ENCODE measurements at regions not wholly inside any gene's neighbourhood (a gene's known extent, or its start where the extent isn't known, plus 50 kb on each side); places are given as distances from the start of the nearest gene placed in this dataset.
A peak's percentile ranks its signal among the peaks of the same experiment; 100 is the strongest.
"Not testable (repeated sequence)": the region's sequence is repeated elsewhere in the genome, so short reads cannot be mapped to it uniquely, and the experiment has no call there.

DNA sequence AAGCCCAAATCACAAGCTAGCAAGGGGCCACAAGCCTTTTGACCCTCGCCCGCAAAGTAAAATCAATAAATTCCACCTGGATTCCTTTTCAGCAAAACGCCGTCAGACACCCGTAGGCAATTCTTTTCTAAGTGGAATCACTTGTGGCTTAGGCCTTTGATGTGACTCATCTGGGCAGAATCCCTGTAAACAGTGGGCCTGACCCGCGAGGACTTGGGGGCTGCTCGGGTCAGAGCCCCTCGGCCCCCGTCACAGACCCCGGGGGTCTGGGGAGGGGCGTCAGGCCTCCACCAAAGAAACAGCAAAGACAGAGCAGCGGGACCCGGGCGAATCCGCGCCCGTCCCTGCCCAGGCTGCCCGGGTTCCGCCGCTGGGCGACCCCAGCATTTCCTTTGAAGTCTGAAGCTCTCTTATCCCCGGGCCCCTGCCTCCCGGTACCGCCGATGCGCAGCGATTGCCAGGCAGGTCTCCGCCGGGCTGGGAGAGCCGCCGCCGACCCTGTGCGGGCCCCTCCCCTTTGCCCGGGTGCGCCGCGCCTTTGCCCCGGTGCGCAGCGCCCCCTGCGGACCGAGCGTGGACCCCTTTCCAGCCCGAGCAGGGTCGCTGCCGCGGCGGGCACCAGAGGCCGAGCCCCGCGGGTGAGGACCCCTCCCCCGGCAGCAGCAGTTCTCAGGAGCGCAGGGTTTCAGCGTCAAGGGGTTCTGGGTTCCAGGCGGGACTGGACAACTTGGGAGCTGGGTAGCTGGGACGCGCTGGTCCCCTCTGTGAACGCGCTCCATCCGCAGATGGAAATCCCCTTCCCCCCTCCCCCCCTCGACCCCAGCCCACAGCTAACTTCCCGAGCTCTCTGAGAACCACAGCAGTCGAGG lies 178.3 kb downstream of the UACA start:
- Histone ChIP-seq H3K9me3 (replicated peaks) (no peaks in the 10 kb centered on the region), H3K4me1 (replicated peaks) (no peaks in the 10 kb centered on the region; the same call in 1 of the 2 replicates), H3K36me3 (no peaks in the 10 kb centered on the region), H3K27ac (no peak overlapping the region), H3K27me3 (replicated peaks) (no peaks in the 10 kb centered on the region; the same call in 1 of the 2 replicates), H3K4me3 (no peak overlapping the region)
- peak in 1 of 2 experiments; percentile 32 for DNase-seq (ENCODE audit: low read depth in 1 of 2, low spot score in 2 of 2)

DNA sequence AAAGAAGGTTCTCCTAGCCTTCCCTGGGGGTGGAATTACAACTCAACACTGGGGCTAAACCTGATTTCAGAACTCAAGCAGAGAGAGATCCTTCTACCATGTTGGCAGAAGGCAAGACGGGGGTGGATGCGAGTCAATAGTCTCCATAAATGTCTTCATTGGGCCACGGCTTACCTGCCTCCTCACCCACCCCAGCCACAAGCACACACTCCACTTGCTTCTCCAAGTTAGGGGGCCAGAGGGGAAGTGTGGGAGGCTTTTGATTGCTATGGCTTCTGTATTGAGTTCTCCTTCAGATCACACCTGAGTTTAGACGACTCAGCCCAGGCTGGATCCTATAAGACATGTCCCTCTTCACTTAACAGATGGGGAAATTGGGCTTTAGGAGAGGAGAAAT lies 178.9 kb downstream of the UACA start:
- no peak overlapping the region for H3K27ac ChIP-seq
- peak in 1 of 2 experiments; percentile 17 for DNase-seq (ENCODE audit: low read depth in 1 of 2, low spot score in 2 of 2)
- no peaks in the 10 kb centered on the region for H3K36me3 ChIP-seq
- no peaks in the 10 kb centered on the region; the same call in 1 of the 2 replicates for H3K27me3 ChIP-seq (replicated peaks)
- no peak overlapping the region for H3K4me3 ChIP-seq
- no peaks in the 10 kb centered on the region; the same call in 1 of the 2 replicates for H3K4me1 ChIP-seq (replicated peaks)
- no peaks in the 10 kb centered on the region for H3K9me3 ChIP-seq (replicated peaks)

DNA sequence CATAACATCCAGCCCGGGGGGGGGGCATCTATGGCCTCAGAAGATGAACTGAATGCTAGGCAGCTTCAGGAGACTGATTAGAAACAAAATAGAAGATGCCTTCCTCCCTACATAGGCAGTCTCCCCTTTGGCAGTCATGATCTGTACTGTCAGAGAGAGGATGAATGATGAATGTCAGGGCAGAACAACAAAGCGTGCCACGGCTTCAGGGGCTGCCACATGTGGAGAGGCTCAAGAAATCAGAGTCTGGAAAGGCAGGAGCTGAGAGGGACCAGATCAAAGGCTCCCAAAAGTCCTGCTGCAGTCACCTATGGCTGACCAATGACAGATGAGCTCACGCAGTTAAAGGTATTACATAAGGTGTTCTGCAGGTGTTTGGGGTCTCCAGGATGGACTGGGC lies 180.4 kb downstream of the UACA start:
- Histone ChIP-seq H3K4me1 (replicated peaks) (no peaks in the 10 kb centered on the region), H3K36me3 (no peaks in the 10 kb centered on the region), H3K9me3 (replicated peaks) (no peaks in the 10 kb centered on the region), H3K4me3 (no peak overlapping the region), H3K27ac (no peak overlapping the region), H3K27me3 (replicated peaks) (no peaks in the 10 kb centered on the region; the same call in 1 of the 2 replicates)
- DNase-seq (ENCODE audit: low read depth in 1 of 2, low spot score in 2 of 2), result peak in 1 of 2 experiments; percentile 5

DNA sequence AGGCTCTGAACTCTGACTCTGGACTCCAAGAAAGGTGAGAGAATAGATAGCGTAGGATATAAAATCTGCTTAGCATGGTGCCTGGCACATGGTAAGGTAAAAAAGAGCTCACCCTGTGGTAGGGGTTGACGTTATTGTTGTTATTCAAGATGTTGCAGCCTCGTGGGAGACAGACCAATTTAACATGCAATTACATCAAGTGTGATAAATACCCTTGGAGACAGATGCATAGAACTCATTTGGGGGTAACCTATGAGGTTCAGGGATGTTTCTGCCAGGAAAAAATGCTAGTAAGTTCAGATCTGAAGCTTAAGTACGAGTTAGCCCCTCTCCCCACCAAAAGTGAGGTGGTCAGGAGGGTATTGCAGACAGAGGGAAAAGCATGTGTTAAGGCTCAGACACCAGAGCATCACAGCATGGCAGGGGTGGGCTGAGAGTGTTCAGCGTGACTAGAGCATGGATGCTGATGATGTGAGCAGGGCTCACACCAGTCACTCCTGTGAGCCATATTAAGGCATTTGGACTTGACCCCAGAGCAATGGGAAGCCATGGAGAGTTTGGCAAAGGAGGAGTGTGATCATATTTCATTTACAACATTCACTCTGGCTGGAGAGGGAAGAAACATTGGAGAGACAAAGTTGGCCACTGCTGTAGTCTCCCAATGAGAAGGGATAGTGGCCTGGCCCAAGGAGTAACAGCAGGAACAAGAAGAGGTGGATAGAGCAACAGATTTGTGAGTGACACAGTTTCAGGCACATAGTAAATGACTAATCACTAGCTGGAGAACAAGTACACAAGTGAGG lies 181.0 kb downstream of the UACA start:
- no peak overlapping the region for H3K27ac ChIP-seq
- H3K27me3 ChIP-seq (replicated peaks), result no peaks in the 10 kb centered on the region; the same call in 1 of the 2 replicates
- DNase-seq (ENCODE audit: low read depth in 1 of 2, low spot score in 2 of 2), result peak in 1 of 2 experiments; percentile 23
- no peaks in the 10 kb centered on the region for H3K4me1 ChIP-seq (replicated peaks)
- H3K36me3 ChIP-seq, result no peaks in the 10 kb centered on the region
- no peak overlapping the region for H3K4me3 ChIP-seq
- H3K9me3 ChIP-seq (replicated peaks), result no peaks in the 10 kb centered on the region

DNA sequence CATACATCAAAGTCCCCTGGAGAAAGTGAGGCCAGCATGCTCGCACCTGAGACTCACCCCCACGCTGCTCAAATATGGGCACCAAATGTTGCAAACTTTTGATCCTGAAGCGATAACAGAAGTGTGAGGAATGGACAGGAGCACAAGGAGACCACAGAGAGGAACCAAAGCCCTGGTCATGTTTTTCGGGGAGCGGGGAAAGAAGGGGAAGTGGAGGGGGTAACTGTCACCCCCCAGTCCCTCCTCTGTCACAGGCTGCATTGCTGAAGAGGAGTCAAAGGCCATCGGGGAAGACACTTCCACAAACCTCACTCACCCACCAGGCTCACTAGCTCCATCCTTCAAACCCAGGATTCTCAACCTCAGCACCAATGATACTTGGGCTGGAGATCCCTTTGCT lies 182.4 kb downstream of the UACA start:
- H3K36me3 ChIP-seq, result no peaks in the 10 kb centered on the region
- H3K4me1 ChIP-seq (replicated peaks), result peaks cover 3% of the 10 kb centered on the region
- no peak overlapping the region for H3K4me3 ChIP-seq
- H3K27me3 ChIP-seq (replicated peaks), result no peaks in the 10 kb centered on the region; the same call in 1 of the 2 replicates
- no peak overlapping the region for H3K27ac ChIP-seq
- DNase-seq (ENCODE audit: low read depth in 1 of 2, low spot score in 2 of 2), result peak in 1 of 2 experiments; percentile 26
- H3K9me3 ChIP-seq (replicated peaks), result no peaks in the 10 kb centered on the region

DNA sequence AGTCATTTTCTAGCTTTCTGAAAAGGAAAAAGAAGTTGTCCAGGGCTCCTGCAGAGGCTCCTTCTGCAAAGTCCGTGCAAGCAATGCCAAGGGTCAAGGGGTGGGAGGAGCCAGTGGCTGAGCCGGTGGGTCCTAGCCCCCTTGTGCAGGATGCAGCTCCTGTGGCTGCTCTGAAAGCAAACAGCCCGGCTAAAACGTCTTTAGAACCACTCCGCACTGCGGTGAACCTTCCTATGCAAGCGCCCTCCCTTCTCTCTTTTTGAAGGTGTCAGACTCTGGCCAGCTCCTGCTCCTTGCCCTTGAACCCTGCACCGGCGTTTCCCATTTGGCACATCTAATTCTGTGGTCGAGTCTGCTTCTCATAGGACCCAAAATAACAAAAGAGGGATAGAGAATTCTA lies 183.1 kb downstream of the UACA start:
- H3K4me3 ChIP-seq, result no peak overlapping the region
- peak in 1 of 2 experiments; percentile 31 for DNase-seq (ENCODE audit: low read depth in 1 of 2, low spot score in 2 of 2)
- H3K27me3 ChIP-seq (replicated peaks), result no peaks in the 10 kb centered on the region; the same call in 1 of the 2 replicates
- no peak overlapping the region for H3K27ac ChIP-seq
- peaks cover 10% of the 10 kb centered on the region for H3K4me1 ChIP-seq (replicated peaks)
- H3K36me3 ChIP-seq, result no peaks in the 10 kb centered on the region
- no peaks in the 10 kb centered on the region for H3K9me3 ChIP-seq (replicated peaks)

DNA sequence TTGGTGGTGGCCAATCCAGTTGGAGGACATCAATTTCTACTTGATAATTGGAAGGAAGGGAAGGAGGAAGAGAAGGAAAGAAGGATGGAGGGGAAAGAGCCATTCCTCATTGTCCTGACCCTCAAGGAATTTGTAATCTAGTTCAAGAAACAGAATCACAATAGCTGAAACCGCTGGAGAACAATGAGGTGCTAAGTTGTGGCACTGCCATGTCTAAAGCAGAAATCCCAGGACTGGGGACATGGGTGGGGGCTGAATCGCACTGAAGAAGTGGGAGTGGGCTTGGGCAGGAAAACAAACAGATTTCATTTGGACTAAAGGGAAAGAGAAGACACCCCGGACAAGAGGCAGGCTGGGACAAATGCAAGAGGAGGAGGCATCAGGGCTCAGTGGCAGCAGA lies 183.6 kb downstream of the UACA start:
- no peaks in the 10 kb centered on the region for H3K36me3 ChIP-seq
- no peaks in the 10 kb centered on the region; the same call in 1 of the 2 replicates for H3K27me3 ChIP-seq (replicated peaks)
- no peak for DNase-seq (ENCODE audit: low read depth in 1 of 2, low spot score in 2 of 2)
- H3K4me1 ChIP-seq (replicated peaks), result peaks cover 11% of the 10 kb centered on the region
- no peaks in the 10 kb centered on the region for H3K9me3 ChIP-seq (replicated peaks)
- H3K27ac ChIP-seq, result no peak overlapping the region
- H3K4me3 ChIP-seq, result no peak overlapping the region

DNA sequence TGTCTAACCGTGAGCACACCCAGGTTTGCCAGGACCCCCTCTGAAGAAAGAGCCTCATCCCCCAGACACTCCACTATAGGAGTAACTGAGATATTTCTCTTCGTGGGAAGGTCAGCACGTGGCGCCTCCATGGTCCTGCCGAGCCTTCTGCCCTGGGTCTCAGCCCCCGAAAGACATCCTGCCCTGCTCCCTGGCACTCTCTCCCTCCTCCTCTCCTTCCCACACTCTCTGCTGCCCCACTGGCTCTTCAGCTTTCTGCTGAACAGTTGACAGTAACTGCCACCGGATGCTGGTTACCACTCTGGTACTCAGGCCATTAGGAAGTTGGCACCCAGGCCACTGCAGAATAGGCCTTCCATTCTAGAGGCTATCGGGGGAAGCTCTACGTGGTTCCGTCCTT lies 185.2 kb downstream of the UACA start:
- DNase-seq (ENCODE audit: low read depth in 1 of 2, low spot score in 2 of 2), result peak in 1 of 2 experiments; percentile 34
- Histone ChIP-seq H3K27ac (no peak overlapping the region), H3K27me3 (replicated peaks) (no peaks in the 10 kb centered on the region; the same call in 1 of the 2 replicates), H3K36me3 (no peaks in the 10 kb centered on the region), H3K4me3 (no peak overlapping the region), H3K9me3 (replicated peaks) (0 out of 2 replicates have a peak, but pooled peaks cover 3% of the 10 kb centered on the region), H3K4me1 (replicated peaks) (peaks cover 11% of the 10 kb centered on the region)

DNA sequence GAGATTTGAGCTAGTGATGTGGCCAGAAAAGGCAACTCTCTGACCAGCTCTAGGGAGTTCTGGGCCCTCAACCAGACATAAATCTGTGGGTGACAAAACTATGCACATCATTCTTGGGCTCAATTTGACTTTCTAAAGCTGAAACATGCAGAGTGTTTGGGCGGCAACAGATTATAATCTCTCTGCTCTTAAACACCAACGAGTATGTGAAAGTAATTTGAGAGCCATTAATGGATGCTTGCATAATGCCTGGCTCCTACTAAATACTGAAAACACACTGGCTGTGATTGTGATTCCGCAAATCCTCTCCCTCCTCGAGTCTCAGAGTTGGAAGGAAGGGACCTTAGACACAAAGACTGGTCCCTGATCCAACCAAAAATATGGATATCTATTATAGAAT lies 186.7 kb downstream of the UACA start:
- Histone ChIP-seq H3K27me3 (replicated peaks) (no peaks in the 10 kb centered on the region; the same call in 1 of the 2 replicates), H3K4me3 (no peak overlapping the region), H3K36me3 (no peaks in the 10 kb centered on the region), H3K9me3 (replicated peaks) (0 out of 2 replicates have a peak, but pooled peaks cover 3% of the 10 kb centered on the region), H3K27ac (no peak overlapping the region), H3K4me1 (replicated peaks) (peaks cover 11% of the 10 kb centered on the region)
- peak in 1 of 2 experiments; percentile 5 for DNase-seq (ENCODE audit: low read depth in 1 of 2, low spot score in 2 of 2)

DNA sequence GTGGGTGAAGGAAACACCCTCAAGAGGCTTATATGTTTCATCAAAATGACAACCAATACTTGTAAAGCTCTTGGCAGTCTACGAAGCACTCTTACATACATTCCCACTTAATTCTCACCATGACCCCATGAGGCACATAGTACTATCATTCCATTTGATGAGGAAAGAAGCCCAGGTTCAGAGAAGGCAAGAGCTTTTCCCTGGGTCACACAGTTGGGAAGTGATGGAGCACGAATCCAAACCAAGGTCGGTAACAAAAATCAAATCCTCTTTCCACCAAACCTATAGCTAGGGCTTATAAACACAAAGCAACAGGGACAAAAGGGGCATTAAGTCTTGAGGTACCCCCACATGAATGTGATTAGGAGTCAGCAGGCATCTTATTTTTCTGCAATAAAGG lies 187.1 kb downstream of the UACA start:
- Histone ChIP-seq H3K4me1 (replicated peaks) (peaks cover 11% of the 10 kb centered on the region), H3K4me3 (no peak overlapping the region), H3K9me3 (replicated peaks) (0 out of 2 replicates have a peak, but pooled peaks cover 3% of the 10 kb centered on the region), H3K27me3 (replicated peaks) (no peaks in the 10 kb centered on the region; the same call in 1 of the 2 replicates), H3K27ac (no peak overlapping the region), H3K36me3 (no peaks in the 10 kb centered on the region)
- no peak for DNase-seq (ENCODE audit: low read depth in 1 of 2, low spot score in 2 of 2)

DNA sequence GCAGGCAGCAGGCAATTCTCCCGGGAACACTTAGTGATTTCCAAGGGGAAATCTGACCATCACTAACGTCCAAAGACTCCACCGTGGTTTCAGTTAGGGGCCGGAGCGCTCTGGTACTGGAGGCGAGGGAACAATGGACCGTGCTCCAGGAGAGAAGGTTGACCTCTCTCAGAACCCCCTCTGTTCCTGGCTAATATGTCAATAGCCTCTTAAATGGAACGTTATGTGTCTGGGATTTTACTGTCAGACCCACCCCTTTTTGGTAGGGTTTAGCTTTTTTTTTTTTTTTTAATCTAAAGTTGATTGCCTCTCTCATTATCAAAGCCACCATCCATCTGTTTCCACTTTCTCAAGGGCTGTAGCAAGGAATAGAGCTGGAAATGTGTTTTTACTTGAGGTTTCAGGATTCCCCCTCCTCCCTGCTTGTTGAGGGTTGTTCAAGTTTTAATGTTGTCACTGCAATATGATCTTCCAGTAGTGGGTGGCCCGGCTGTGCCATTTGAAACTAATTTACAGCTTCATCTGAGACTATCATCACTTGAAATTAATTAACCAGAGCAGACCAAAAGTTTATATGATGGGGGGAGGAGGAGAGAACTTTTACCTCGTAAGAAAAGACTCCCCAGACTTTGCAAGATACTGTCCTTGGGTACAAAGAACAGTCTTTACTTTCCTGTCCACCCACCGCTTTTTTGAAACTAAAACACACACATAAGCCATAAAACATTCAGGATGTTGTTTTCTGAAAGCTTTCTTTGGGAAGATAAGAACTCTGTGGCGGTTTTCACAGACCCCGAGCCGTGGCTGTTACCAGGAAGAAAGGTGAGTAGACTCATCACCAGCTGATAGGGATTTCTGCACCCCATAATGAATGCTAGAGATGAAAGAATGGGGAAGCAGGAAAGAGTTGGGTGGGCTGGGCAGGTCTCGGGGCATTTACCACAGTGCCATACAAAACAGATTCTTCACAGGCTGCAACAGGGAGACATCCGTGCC lies 187.8 kb downstream of the UACA start:
- Histone ChIP-seq H3K27me3 (replicated peaks) (no peaks in the 10 kb centered on the region; the same call in 1 of the 2 replicates), H3K9me3 (replicated peaks) (0 out of 2 replicates have a peak, but pooled peaks cover 3% of the 10 kb centered on the region), H3K36me3 (no peaks in the 10 kb centered on the region), H3K4me1 (replicated peaks) (peaks cover 11% of the 10 kb centered on the region), H3K4me3 (no peak overlapping the region), H3K27ac (no peak overlapping the region)
- peak in 1 of 2 experiments; percentile 28 for DNase-seq (ENCODE audit: low read depth in 1 of 2, low spot score in 2 of 2)

DNA sequence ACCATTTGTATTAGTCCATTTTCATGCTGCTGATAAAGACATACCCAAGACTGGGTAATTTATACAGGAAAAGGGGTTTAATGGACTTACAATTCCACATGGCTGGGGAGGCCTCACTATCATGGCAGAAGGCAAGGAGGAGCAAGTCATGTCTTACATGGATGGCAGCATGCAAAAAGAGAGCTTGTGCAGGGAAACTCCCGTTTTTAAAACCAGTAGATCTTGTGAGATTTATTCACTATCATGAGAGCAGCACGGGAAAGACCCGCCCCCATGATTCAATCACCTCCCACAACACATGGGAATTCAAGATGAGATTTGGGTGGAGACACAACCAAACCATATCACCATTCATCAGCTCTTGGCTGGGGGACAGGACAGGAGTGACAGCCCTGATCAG lies 189.0 kb downstream of the UACA start:
- H3K4me3 ChIP-seq; DNase-seq (ENCODE audit: low read depth in 1 of 2, low spot score in 2 of 2); H3K36me3 ChIP-seq; H3K27ac ChIP-seq; H3K27me3 ChIP-seq (replicated peaks); H3K9me3 ChIP-seq (replicated peaks): not testable (repeated sequence)
- peaks cover 11% of the 10 kb centered on the region for H3K4me1 ChIP-seq (replicated peaks)
